SK-N-MC (cell line): ENCODE measurements at regions not wholly inside any gene's neighbourhood (a gene's known extent, or its start where the extent isn't known, plus 50 kb on each side); places are given as distances from the start of the nearest gene placed in this dataset.

Source experiments
- DNase-seq: peaks from one replicate; pipeline ENCODE4 v3.0.0-alpha.2; 2011; ENCODE audit warnings: low read depth, low spot score
- H3K27ac ChIP-seq: fragments of 200-600 bp; sonication (generic); 2 replicates; pipeline ENCODE4 v1.5.1; 2016; ENCODE audit warnings: mixed run types
- H3K36me3 ChIP-seq: fragments of 200-600 bp; sonication (generic); 2 replicates; pipeline ENCODE4 v1.6.1; 2017; ENCODE audit warnings: antibody characterized with exemption, low read length, mixed read lengths; ENCODE audit not compliant: insufficient read depth
- H3K4me3 ChIP-seq: fragments of 200-600 bp; sonication (generic); 2 replicates; pipeline ENCODE4 v1.5.1; 2016
- H3K9ac ChIP-seq: fragments of 200-600 bp; sonication (generic); 2 replicates; pipeline ENCODE4 v1.8.0; 2017; ENCODE audit warnings: mixed run types, mixed read lengths; ENCODE audit not compliant: insufficient read length
- H3K9me3 ChIP-seq: fragments of 200-600 bp; sonication (generic); 2 replicates; pipeline ENCODE4 v1.6.1; 2017; ENCODE audit warnings: low read depth, mild to moderate bottlenecking, antibody characterized with exemption, low read length, moderate library complexity, mixed read lengths
- EZH2 ChIP-seq: fragments of 200-600 bp; sonication (generic); IDR thresholded peaks from one replicate; pipeline ENCODE4 v1.6.1; 2017; ENCODE audit warnings: antibody characterized with exemption
- FOXP2 ChIP-seq: optimal IDR thresholded peaks from 2 replicates; pipeline ENCODE3; 2011; ENCODE audit warnings: mild to moderate bottlenecking, moderate library complexity; ENCODE audit not compliant: insufficient read depth; ENCODE audit errors: extremely low read length, control extremely low read depth
- POLR2AphosphoS5 ChIP-seq: IDR thresholded peaks from 2 replicates; pipeline ENCODE4 v1.6.1; 2012; ENCODE audit warnings: mild to moderate bottlenecking, low read depth, low read length, borderline replicate concordance

GRCh38 chr22:22823131-22823810 is 64.3 kb upstream of the IGLL5 start:
- TF ChIP-seq EZH2: no peak
- no peak for TF ChIP-seq POLR2AphosphoS5
- TF ChIP-seq FOXP2: no peak
- H3K9me3 ChIP-seq: no peaks in the 10 kb centered on the region
- no peak overlapping the region for H3K4me3 ChIP-seq
- H3K36me3 ChIP-seq: no peaks in the 10 kb centered on the region
- H3K9ac ChIP-seq: no peak overlapping the region
- no peak overlapping the region for H3K27ac ChIP-seq
- DNase-seq: no peak

- no peak overlapping the region for H3K9ac ChIP-seq
- H3K4me3 ChIP-seq: no peak overlapping the region
- TF ChIP-seq FOXP2 (no peak), EZH2 (no peak), POLR2AphosphoS5 (no peak)
- no peaks in the 10 kb centered on the region for H3K36me3 ChIP-seq
- H3K9me3 ChIP-seq: no peaks in the 10 kb centered on the region
- no peak overlapping the region for H3K27ac ChIP-seq
- no peak for DNase-seq
Measured at GRCh38 chr22:22824340-22825212, 63.0 kb upstream of the IGLL5 start.

- no peak overlapping the region for H3K4me3 ChIP-seq
- H3K27ac ChIP-seq: no peak overlapping the region
- H3K9ac ChIP-seq: no peak overlapping the region
- TF ChIP-seq POLR2AphosphoS5: no peak
- no peak for TF ChIP-seq FOXP2
- no peak for TF ChIP-seq EZH2
- DNase-seq: no peak
- no peaks in the 10 kb centered on the region for H3K9me3 ChIP-seq
- H3K36me3 ChIP-seq: no peaks in the 10 kb centered on the region
Measured at GRCh38 chr22:22825213-22825593, 62.4 kb upstream of the IGLL5 start.

- no peak overlapping the region for H3K27ac ChIP-seq
- TF ChIP-seq POLR2AphosphoS5: no peak
- no peak for TF ChIP-seq FOXP2
- TF ChIP-seq EZH2: no peak
- DNase-seq: no peak
- H3K9ac ChIP-seq: no peak overlapping the region
- no peak overlapping the region for H3K4me3 ChIP-seq
- H3K36me3 ChIP-seq: no peaks in the 10 kb centered on the region
- no peaks in the 10 kb centered on the region for H3K9me3 ChIP-seq
Measured at GRCh38 chr22:22827187-22827939, 60.3 kb upstream of the IGLL5 start.

GRCh38 chr22:22830193-22830592 is 57.4 kb upstream of the IGLL5 start:
- H3K9me3 ChIP-seq: no peaks in the 10 kb centered on the region
- H3K36me3 ChIP-seq: no peaks in the 10 kb centered on the region
- no peak overlapping the region for H3K27ac ChIP-seq
- no peak overlapping the region for H3K4me3 ChIP-seq
- no peak for DNase-seq
- H3K9ac ChIP-seq: no peak overlapping the region
- TF ChIP-seq POLR2AphosphoS5 (no peak), FOXP2 (no peak), EZH2 (no peak)

- no peak for DNase-seq
- H3K9me3 ChIP-seq: no peaks in the 10 kb centered on the region
- no peak overlapping the region for H3K9ac ChIP-seq
- TF ChIP-seq POLR2AphosphoS5 (no peak), EZH2 (no peak), FOXP2 (no peak)
- no peak overlapping the region for H3K27ac ChIP-seq
- H3K36me3 ChIP-seq: no peaks in the 10 kb centered on the region
- no peak overlapping the region for H3K4me3 ChIP-seq
Measured at GRCh38 chr22:22830957-22831688, 56.5 kb upstream of the IGLL5 start.

GRCh38 chr22:22833059-22833458 is 54.6 kb upstream of the IGLL5 start:
- Histone ChIP-seq H3K9ac (no peak overlapping the region), H3K4me3 (no peak overlapping the region), H3K36me3 (no peaks in the 10 kb centered on the region), H3K27ac (no peak overlapping the region), H3K9me3 (no peaks in the 10 kb centered on the region)
- TF ChIP-seq EZH2: no peak
- TF ChIP-seq FOXP2: no peak
- no peak for TF ChIP-seq POLR2AphosphoS5
- DNase-seq: no peak

GRCh38 chr22:22833488-22833887 is 54.1 kb upstream of the IGLL5 start:
- no peak overlapping the region for H3K9ac ChIP-seq
- no peaks in the 10 kb centered on the region for H3K36me3 ChIP-seq
- H3K9me3 ChIP-seq: no peaks in the 10 kb centered on the region
- TF ChIP-seq FOXP2: no peak
- TF ChIP-seq POLR2AphosphoS5: no peak
- no peak for TF ChIP-seq EZH2
- H3K4me3 ChIP-seq: no peak overlapping the region
- no peak overlapping the region for H3K27ac ChIP-seq
- DNase-seq: no peak
